Cardiac muscle cell (in vitro differentiated cells and primary cell): ENCODE measurements at regions not wholly inside any gene's neighbourhood (a gene's known extent, or its start where the extent isn't known, plus 50 kb on each side); places are given as distances from the start of the nearest gene placed in this dataset.

Experiments
- DNase-seq, 2 donors: peaks; one replicate each; pipeline versions ENCODE4 v3.0.0 to v3.0.0-alpha.2; 2010 to 2017; ENCODE audit warnings: low read depth in 1 of 2, low spot score in 1 of 2
- H3K27ac ChIP-seq: fragments of 200-600 bp; sonication (generic); 2 replicates; pipeline ENCODE4 v1.5.1; 2016
- H3K27me3 ChIP-seq: fragments of 200-600 bp; sonication (generic); 2 replicates; pipeline ENCODE4 v1.6.0; 2016; ENCODE audit warnings: control low read depth
- H3K36me3 ChIP-seq: fragments of 200-600 bp; sonication (generic); 2 replicates; pipeline ENCODE4 v1.5.1; 2016; ENCODE audit warnings: control low read depth
- H3K4me1 ChIP-seq: fragments of 200-600 bp; sonication (generic); 2 replicates; pipeline ENCODE4 v1.8.1; 2017; ENCODE audit warnings: low read depth, mild to moderate bottlenecking, mixed run types
- H3K4me3 ChIP-seq: fragments of 200-600 bp; sonication (generic); 2 replicates; pipeline ENCODE4 v1.5.1; 2016; ENCODE audit warnings: mild to moderate bottlenecking
- H3K9me3 ChIP-seq: fragments of 200-600 bp; sonication (generic); 2 replicates; pipeline ENCODE4 v1.5.1; 2017; ENCODE audit warnings: low read depth, mild to moderate bottlenecking, control low read depth
- CTCF ChIP-seq: IDR thresholded peaks from 2 replicates; pipeline ENCODE4 v1.5.1; 2012; ENCODE audit warnings: low read depth, mild to moderate bottlenecking, low read length

DNA sequence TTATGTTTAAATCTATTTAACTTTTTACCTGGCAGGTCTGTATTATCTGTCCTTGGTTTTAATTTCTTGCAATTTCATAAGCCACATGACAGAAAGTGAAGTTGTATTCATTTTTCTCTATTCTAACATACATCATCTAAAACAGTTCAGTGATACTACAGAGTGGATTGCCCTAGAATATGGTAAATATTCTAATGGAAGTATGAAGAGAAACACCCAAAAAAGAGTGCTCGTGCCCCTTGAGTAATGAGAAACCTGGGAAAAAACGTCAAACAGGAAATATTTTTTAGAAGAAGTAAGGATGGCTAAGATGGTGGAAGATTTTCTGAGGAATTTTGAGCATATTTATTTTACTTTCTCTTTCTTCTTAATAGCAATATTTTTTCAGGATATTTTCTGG is 261.1 kb upstream of the CBLB start:
- H3K9me3 ChIP-seq: no peaks in the 10 kb centered on the region
- H3K4me1 ChIP-seq: peaks cover 13% of the 10 kb centered on the region
- H3K4me3 ChIP-seq: no peak overlapping the region
- TF ChIP-seq CTCF: no peak
- DNase-seq: no peak
- H3K36me3 ChIP-seq: no peaks in the 10 kb centered on the region
- no peak overlapping the region for H3K27ac ChIP-seq
- H3K27me3 ChIP-seq: no peaks in the 10 kb centered on the region

DNA sequence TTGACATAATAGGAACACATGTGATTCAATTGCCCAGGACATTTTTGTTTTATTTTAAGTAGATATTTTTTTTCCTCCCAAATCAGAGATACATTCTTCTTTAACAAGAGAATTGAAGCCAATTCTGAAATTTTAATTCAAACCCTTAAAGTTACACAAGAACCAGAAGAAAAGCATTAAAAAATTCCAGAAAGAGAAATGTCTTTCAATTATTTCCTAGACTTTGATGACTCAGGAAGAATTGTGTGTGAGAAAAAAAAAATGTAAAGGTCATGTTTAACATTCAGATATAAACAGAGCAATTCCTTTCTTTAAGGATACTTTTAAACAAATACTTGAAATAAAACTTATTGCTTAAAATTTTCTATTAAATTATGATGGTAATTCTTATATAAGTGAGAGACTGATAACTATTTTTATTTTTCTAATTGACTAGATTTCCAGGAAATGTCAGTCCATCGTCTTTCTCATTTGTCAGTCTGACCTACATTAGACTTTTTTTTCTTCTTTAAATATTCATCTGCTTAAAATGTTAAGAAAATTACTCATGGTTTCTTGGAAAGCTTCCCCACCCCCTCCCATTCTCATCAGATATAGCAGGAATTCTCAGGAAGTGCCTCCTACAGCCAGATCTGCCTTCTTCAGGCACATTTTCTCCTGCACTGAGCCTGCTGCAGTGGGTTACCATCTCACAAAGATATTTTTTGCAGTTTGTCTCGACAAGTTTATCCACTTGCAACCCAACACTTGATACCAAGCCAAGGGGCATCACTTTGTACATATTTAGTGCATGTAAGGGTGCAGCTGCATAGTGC is 261.8 kb upstream of the CBLB start:
- H3K27ac ChIP-seq: peak overlapping the region; percentile 45

DNA sequence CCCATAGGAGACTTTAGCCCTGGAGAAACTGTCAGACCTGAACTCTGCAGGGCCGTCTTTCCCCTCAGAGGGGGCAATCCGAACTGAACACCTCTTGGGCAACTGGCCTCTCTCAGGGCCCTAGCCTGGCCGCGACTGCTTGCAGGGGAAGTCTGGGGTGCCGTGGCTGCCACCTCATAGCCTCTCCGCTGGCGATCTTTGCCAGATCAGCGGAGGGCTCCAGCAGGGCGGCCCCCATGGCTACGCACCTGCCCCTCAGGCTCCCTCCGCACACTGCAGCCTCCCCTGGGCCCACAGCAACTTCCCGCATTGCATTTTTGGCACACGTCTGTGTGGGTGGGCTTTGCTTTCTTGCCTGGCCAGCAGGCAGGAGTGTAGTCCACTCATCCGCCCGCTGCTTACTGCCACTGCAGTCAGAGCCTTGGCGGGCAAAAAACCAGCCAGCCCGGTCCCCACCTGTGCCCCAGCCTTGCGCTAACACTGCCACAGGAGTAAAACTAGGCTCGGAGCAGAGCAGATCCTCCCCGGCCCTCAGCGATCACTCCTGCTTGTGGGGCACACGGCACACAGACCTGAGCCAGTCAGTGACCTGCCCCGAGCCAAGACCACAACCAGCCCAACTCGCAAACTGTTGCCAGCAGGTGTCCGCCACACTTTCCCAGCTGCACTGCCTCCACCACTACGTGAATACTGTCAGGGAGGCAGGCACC is 266.8 kb upstream of the CBLB start:
- Histone ChIP-seq H3K27ac (no peak overlapping the region), H3K36me3 (no peaks in the 10 kb centered on the region), H3K4me1 (peaks cover 20% of the 10 kb centered on the region), H3K27me3 (no peaks in the 10 kb centered on the region), H3K4me3 (no peak overlapping the region), H3K9me3 (no peaks in the 10 kb centered on the region)
- no peak for DNase-seq
- TF ChIP-seq CTCF: no peak

More for the DNA sequence above, 261.8 kb upstream of the CBLB start:
- TF ChIP-seq CTCF: no peak
- Histone ChIP-seq H3K4me3 (no peak overlapping the region), H3K27me3 (no peaks in the 10 kb centered on the region), H3K9me3 (no peaks in the 10 kb centered on the region), H3K4me1 (peaks cover 13% of the 10 kb centered on the region), H3K36me3 (no peaks in the 10 kb centered on the region)
- peak; percentile 1 to 91 for DNase-seq

GRCh38 chr3:106139826-106140225 is 271.0 kb upstream of the CBLB start:
- H3K27me3 ChIP-seq: no peaks in the 10 kb centered on the region
- H3K4me3 ChIP-seq: no peak overlapping the region
- no peak for DNase-seq
- no peaks in the 10 kb centered on the region for H3K9me3 ChIP-seq
- no peaks in the 10 kb centered on the region for H3K36me3 ChIP-seq
- peaks cover 8% of the 10 kb centered on the region for H3K4me1 ChIP-seq
- no peak for TF ChIP-seq CTCF
- no peak overlapping the region for H3K27ac ChIP-seq

- Histone ChIP-seq H3K9me3 (no peaks in the 10 kb centered on the region), H3K4me1 (peaks cover 8% of the 10 kb centered on the region), H3K27me3 (no peaks in the 10 kb centered on the region), H3K36me3 (no peaks in the 10 kb centered on the region), H3K4me3 (no peak overlapping the region), H3K27ac (no peak overlapping the region)
- no peak for DNase-seq
- TF ChIP-seq CTCF: no peak
Measured at GRCh38 chr3:106140431-106140830, 271.6 kb upstream of the CBLB start.
